B cell (primary cell): ENCODE measurements at regions not wholly inside any gene's neighbourhood (a gene's known extent, or its start where the extent isn't known, plus 50 kb on each side); places are given as distances from the start of the nearest gene placed in this dataset.

Experiments
- CTCF ChIP-seq: fragments of 200-600 bp; IDR thresholded peaks from one replicate; pipeline ENCODE4 v1.8.0; 2022; ENCODE audit warnings: antibody characterized with exemption, mild to moderate bottlenecking
- EZH2 ChIP-seq: IDR thresholded peaks from 2 replicates; pipeline ENCODE4 v1.6.1; 2012; ENCODE audit warnings: borderline replicate concordance, low read depth, mild to moderate bottlenecking, moderate library complexity, low read length; ENCODE audit not compliant: insufficient read depth, poor library complexity, severe bottlenecking

DNA sequence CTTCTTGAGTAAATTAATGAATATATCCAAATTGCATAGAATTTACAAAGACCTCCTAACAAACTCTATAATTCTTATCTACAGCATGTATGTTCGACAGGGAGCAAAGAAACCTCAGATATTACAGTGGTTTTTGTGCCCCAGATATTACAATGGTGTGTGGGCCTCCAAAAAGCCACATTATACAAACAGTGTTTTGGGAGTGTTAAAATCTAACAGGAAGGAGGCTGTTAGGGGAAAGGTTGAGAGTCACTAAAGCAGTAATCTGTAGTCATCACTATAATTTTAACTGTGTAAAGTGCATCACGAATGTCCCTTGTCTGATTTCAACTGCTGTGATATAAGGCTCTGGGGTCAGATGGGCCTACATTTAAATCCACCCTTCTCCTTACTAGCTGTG, 400.2 kb upstream of the C16orf82 start:
- TF ChIP-seq CTCF, result no peak
- no peak for TF ChIP-seq EZH2
